ENCODE measurements at regions not wholly inside any gene's neighbourhood (a gene's known extent, or its start where the extent isn't known, plus 50 kb on each side); places are given as distances from the start of the nearest gene placed in this dataset.

GRCh38 chr2:20933714-20934113 lies 110.2 kb downstream of the APOB start:
- no peak for TF ChIP-seq CTCF (IDR thresholded peaks at IDR 0.05)
- no peak for TF ChIP-seq POLR2A (IDR thresholded peaks at IDR 0.05)
